Gastroesophageal sphincter (tissue), 4 donors: ENCODE measurements at regions not wholly inside any gene's neighbourhood (a gene's known extent, or its start where the extent isn't known, plus 50 kb on each side); places are given as distances from the start of the nearest gene placed in this dataset.

ENCODE experiments used
- ATAC-seq: fragments of 150-250 bp; one replicate; pipeline ENCODE4 v1.9.1; 2016; ENCODE audit warnings: mild to moderate bottlenecking, moderate library complexity
- H3K27ac ChIP-seq, 4 donors: fragments of 200-600 bp; sonication (generic) in 3 of 4; 1 replicate in 3 of 4; 2 replicates in 1 of 4; pipeline ENCODE4 v1.5.1; 2016 to 2019
- H3K27me3 ChIP-seq: fragments of 200-600 bp; sonication (generic); one replicate; pipeline ENCODE4 v1.5.1; 2019
- H3K36me3 ChIP-seq, 2 donors: fragments of 200-600 bp; sonication (generic); one replicate each; pipeline ENCODE4 v1.5.1; 2019; ENCODE audit warnings: control low read depth in 1 of 2
- H3K4me1 ChIP-seq, 3 donors: fragments of 200-600 bp; sonication (generic); 1 replicate in 2 of 3; 2 replicates in 1 of 3; pipeline ENCODE4 v1.5.1; 2016 to 2019; ENCODE audit warnings: control low read depth in 2 of 3
- H3K4me3 ChIP-seq, 2 donors: fragments of 200-600 bp; sonication (generic); one replicate each; pipeline ENCODE4 v1.5.1; 2019; ENCODE audit warnings: mild to moderate bottlenecking in 1 of 2, moderate library complexity in 1 of 2
- H3K9me3 ChIP-seq, 3 donors: fragments of 200-600 bp; sonication (generic); one replicate each; pipeline ENCODE4 v1.5.1; 2017 to 2019; ENCODE audit warnings: control low read depth in 2 of 3
- CTCF ChIP-seq, 4 experiments: fragments of 200-600 bp in 2 of 4; fragments of 450-650 bp in 2 of 4; sonication (generic) in 1 of 4; IDR thresholded peaks; one replicate each; pipeline ENCODE4 v1.5.1; 2017 to 2019; ENCODE audit warnings: antibody characterized with exemption in 4 of 4, mild to moderate bottlenecking in 2 of 4, moderate library complexity in 2 of 4
- EP300 ChIP-seq: sonication (generic); formaldehyde crosslinking; IDR thresholded peaks from one replicate; pipeline ENCODE4 v1.6.1; 2017; ENCODE audit warnings: antibody characterized with exemption, mild to moderate bottlenecking
- POLR2A ChIP-seq, 2 donors: fragments of 450-650 bp; IDR thresholded peaks; one replicate each; pipeline ENCODE4 v1.6.1; 2017; ENCODE audit warnings: antibody characterized with exemption in 2 of 2, mild to moderate bottlenecking in 2 of 2, moderate library complexity in 1 of 2
- POLR2AphosphoS5 ChIP-seq: sonication (generic); formaldehyde crosslinking; IDR thresholded peaks from one replicate; pipeline ENCODE4 v1.6.1; 2017; ENCODE audit warnings: antibody characterized with exemption
- WGBS, 2 donors: methylation state at CpG; one replicate each; pipeline ENCODE4 v1.1.5; 2018; ENCODE audit warnings: low coverage in 1 of 2; 5-methylcytosine and 5-hydroxymethylcytosine counted together

- Histone ChIP-seq H3K36me3 (no peaks in the 10 kb centered on the region), H3K9me3 (no peaks in the 10 kb centered on the region), H3K27ac (no peak overlapping the region), H3K4me3 (no peak overlapping the region), H3K4me1 (no peaks in the 10 kb centered on the region), H3K27me3 (no peaks in the 10 kb centered on the region)
- TF ChIP-seq POLR2A (IDR thresholded peaks at IDR 0.05) (no peak), CTCF (IDR thresholded peaks at IDR 0.05) (no peak), POLR2AphosphoS5 (no peak), EP300 (no peak)
- no peak for ATAC-seq
- WGBS, 2 donors = 69 to 89% methylated on average over 2 of the region's 2 CpGs
These were observed 383.6 kb downstream of the COG6 start for GRCh38 chr13:40039061-40039460.

- H3K36me3 ChIP-seq = no peaks in the 10 kb centered on the region
- WGBS, 2 donors = 59 to 81% methylated on average over 3 of the region's 3 CpGs
- no peak for TF ChIP-seq EP300
- TF ChIP-seq POLR2AphosphoS5 = no peak
- no peak for TF ChIP-seq CTCF (IDR thresholded peaks at IDR 0.05)
- TF ChIP-seq POLR2A (IDR thresholded peaks at IDR 0.05) = no peak
- no peak overlapping the region for H3K27ac ChIP-seq
- H3K9me3 ChIP-seq = no peaks in the 10 kb centered on the region
- H3K4me3 ChIP-seq = no peak overlapping the region
- no peaks in the 10 kb centered on the region for H3K4me1 ChIP-seq
- ATAC-seq = no peak
- H3K27me3 ChIP-seq = no peaks in the 10 kb centered on the region
These were observed 387.5 kb downstream of the COG6 start for GRCh38 chr13:40042991-40043390.

- H3K27me3 ChIP-seq = no peaks in the 10 kb centered on the region
- no peaks in the 10 kb centered on the region for H3K36me3 ChIP-seq
- WGBS, 2 donors = 86 to 92% methylated on average over 3 of the region's 3 CpGs
- H3K27ac ChIP-seq = no peak overlapping the region
- no peaks in the 10 kb centered on the region for H3K4me1 ChIP-seq
- no peak for ATAC-seq
- TF ChIP-seq CTCF (IDR thresholded peaks at IDR 0.05) = no peak
- no peak for TF ChIP-seq EP300
- H3K4me3 ChIP-seq = no peak overlapping the region
- H3K9me3 ChIP-seq = no peaks in the 10 kb centered on the region
These were observed 388.3 kb downstream of the COG6 start for GRCh38 chr13:40043764-40044163.

GRCh38 chr13:40047322-40047771 lies 391.9 kb downstream of the COG6 start:
- no peak for ATAC-seq
- TF ChIP-seq CTCF (IDR thresholded peaks at IDR 0.05) (no peak), POLR2AphosphoS5 (no peak), POLR2A (IDR thresholded peaks at IDR 0.05) (no peak), EP300 (no peak)
- no peaks in the 10 kb centered on the region for H3K27me3 ChIP-seq
- H3K4me3 ChIP-seq = no peak overlapping the region
- H3K9me3 ChIP-seq = no peaks in the 10 kb centered on the region
- H3K27ac ChIP-seq = no peak overlapping the region
- whole genome bisulfite sequencing, 2 donors = 94 to 100% methylated on average over 4 to 5 of the region's 5 CpGs
- no peaks in the 10 kb centered on the region for H3K4me1 ChIP-seq
- no peaks in the 10 kb centered on the region for H3K36me3 ChIP-seq

GRCh38 chr13:40048551-40048950 lies 393.1 kb downstream of the COG6 start:
- no peaks in the 10 kb centered on the region for H3K4me1 ChIP-seq
- TF ChIP-seq POLR2AphosphoS5 (no peak), EP300 (no peak), CTCF (IDR thresholded peaks at IDR 0.05) (no peak), POLR2A (IDR thresholded peaks at IDR 0.05) (no peak)
- no peak overlapping the region for H3K27ac ChIP-seq
- no peaks in the 10 kb centered on the region for H3K36me3 ChIP-seq
- H3K9me3 ChIP-seq = no peaks in the 10 kb centered on the region
- no peaks in the 10 kb centered on the region for H3K27me3 ChIP-seq
- ATAC-seq = no peak
- 62 to 84% methylated on average over 3 to 5 of the region's 5 CpGs for WGBS, 2 donors
- no peak overlapping the region for H3K4me3 ChIP-seq
